Fibroblast of mammary gland (primary cell): ENCODE measurements at regions not wholly inside any gene's neighbourhood (a gene's known extent, or its start where the extent isn't known, plus 50 kb on each side); places are given as distances from the start of the nearest gene placed in this dataset.

ENCODE experiments used
- DNase-seq: peaks from one replicate; pipeline ENCODE4 v3.0.0-alpha.2; 2010; ENCODE audit warnings: low read depth
- H3K4me3 ChIP-seq: 2 replicates; pipeline ENCODE4 v1.5.1; 2011; ENCODE audit warnings: low read depth, mild to moderate bottlenecking, low read length, moderate library complexity; ENCODE audit not compliant: control insufficient read depth
- CTCF ChIP-seq: conservative IDR thresholded peaks from 2 replicates; pipeline ENCODE4 v1.5.1; 2011; ENCODE audit warnings: low read depth, low read length, inconsistent platforms; ENCODE audit not compliant: control insufficient read depth, insufficient read depth

- no peak for DNase-seq
- TF ChIP-seq CTCF, result no peak
- H3K4me3 ChIP-seq, result no peak overlapping the region
Measured at GRCh38 chr6:117110737-117111136, 154.6 kb upstream of the VGLL2 start.

- H3K4me3 ChIP-seq, result no peak overlapping the region
- no peak for DNase-seq
- no peak for TF ChIP-seq CTCF
Measured at GRCh38 chr6:117117652-117118051, 147.7 kb upstream of the VGLL2 start.

GRCh38 chr6:117118490-117118889, 146.9 kb upstream of the VGLL2 start:
- no peak for DNase-seq
- TF ChIP-seq CTCF, result no peak
- no peak overlapping the region for H3K4me3 ChIP-seq

DNA sequence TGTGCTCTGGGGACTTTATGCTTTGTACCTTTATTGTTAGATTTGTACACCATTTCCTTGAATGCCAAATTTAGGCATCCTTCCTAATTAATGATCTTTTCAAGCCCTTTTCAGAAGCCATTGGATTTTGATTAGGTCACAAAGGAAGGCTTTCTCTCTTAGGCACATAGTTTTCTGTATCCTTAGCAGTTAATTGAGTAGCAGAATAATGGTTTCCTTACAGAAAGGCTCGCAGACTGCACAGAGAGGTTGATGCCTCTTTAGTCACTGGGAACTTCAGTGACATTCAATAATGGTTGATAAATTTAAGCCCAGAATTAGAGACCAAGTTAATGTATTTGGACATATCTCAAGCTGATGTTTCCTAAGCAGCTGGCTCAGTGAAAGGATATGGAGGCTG, 139.1 kb upstream of the VGLL2 start:
- no peak overlapping the region for H3K4me3 ChIP-seq
- DNase-seq, result no peak
- TF ChIP-seq CTCF, result no peak

DNA sequence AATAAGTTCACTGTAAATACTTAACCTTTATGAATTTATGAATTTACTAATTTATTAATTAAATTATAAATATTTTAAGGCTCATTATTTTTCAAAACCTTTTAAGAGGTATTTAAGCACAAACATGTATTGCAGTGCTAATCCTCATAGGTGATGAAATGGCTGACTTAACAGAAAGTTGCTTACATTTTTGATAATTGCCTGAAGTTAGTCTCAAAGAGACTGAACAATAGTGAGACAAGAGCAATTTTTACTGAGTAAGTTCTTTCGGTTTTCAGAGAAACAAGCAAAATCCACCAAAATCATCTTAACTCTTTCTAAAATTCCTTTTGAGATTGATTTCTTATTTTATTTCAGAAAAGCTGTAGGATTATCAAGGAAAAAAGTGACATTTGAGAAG, 137.3 kb upstream of the VGLL2 start:
- TF ChIP-seq CTCF, result no peak
- H3K4me3 ChIP-seq, result no peak overlapping the region
- DNase-seq, result no peak

DNA sequence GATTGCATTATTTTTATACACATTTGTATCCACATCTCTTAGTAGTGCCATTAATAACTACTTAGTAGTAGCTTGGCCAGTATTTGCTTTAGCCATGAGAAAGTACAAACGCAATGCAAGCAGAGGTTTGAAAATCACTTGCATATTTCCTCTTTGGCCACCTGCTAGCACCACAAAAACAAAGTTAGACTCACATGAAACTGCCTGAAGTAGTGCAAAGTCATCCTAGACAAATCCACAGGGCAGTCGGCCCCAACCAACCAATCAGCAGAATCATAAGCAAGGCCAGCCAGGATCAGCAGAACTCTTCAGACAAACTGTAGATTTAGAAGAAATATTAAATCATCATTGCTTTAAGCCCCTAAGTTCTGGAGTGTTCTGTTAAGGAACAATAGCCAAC, 135.2 kb upstream of the VGLL2 start:
- DNase-seq, result no peak

More for the DNA sequence above, 135.2 kb upstream of the VGLL2 start:
- no peak for TF ChIP-seq CTCF
- no peak overlapping the region for H3K4me3 ChIP-seq
